ENCODE measurements at regions not wholly inside any gene's neighbourhood (a gene's known extent, or its start where the extent isn't known, plus 50 kb on each side); places are given as distances from the start of the nearest gene placed in this dataset.

DNA sequence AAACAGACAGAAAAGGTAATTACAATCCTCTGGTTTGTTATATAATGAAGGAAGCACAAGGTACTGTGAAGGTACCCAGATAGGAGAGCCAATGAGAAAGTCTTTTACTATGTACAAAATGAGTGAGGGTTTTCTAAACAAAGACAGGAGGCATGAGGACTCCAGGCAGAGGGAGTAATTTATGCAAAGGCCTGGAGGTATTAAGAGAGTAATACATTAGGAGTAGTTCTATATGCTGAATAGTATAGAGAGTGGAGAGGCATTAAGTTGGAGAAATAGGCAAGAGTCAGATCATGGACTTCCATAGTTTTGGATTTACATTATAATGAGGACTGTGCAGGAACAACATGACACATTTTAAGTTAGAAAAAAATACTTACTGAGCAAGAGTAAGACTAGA, 216.0 kb downstream of the SCG2 start:
- TF ChIP-seq, protein P1, sequence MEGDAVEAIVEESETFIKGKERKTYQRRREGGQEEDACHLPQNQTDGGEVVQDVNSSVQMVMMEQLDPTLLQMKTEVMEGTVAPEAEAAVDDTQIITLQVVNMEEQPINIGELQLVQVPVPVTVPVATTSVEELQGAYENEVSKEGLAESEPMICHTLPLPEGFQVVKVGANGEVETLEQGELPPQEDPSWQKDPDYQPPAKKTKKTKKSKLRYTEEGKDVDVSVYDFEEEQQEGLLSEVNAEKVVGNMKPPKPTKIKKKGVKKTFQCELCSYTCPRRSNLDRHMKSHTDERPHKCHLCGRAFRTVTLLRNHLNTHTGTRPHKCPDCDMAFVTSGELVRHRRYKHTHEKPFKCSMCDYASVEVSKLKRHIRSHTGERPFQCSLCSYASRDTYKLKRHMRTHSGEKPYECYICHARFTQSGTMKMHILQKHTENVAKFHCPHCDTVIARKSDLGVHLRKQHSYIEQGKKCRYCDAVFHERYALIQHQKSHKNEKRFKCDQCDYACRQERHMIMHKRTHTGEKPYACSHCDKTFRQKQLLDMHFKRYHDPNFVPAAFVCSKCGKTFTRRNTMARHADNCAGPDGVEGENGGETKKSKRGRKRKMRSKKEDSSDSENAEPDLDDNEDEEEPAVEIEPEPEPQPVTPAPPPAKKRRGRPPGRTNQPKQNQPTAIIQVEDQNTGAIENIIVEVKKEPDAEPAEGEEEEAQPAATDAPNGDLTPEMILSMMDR (IDR thresholded peaks at IDR 0.05): no peak
- TF ChIP-seq POLR2A (IDR thresholded peaks at IDR 0.05): no peak
